ENCODE measurements at regions not wholly inside any gene's neighbourhood (a gene's known extent, or its start where the extent isn't known, plus 50 kb on each side); places are given as distances from the start of the nearest gene placed in this dataset.

GRCh38 chr21:38957575-38958322, 152.0 kb downstream of the ETS2 start:
- TF ChIP-seq CREB5 (CRISPR knock-in tag; IDR thresholded peaks at IDR 0.05; ENCODE audit: low read depth) (no peak), ARNTL (CRISPR knock-in tag; IDR thresholded peaks at IDR 0.05; ENCODE audit: borderline replicate concordance, low read depth) (no peak), TSHZ2 (CRISPR knock-in tag; IDR thresholded peaks at IDR 0.05) (no peak)
